GM21390 (cell line): ENCODE measurements at regions not wholly inside any gene's neighbourhood (a gene's known extent, or its start where the extent isn't known, plus 50 kb on each side); places are given as distances from the start of the nearest gene placed in this dataset.
A peak's percentile ranks its signal among the peaks of the same experiment; 100 is the strongest.

Experiments
- ATAC-seq: cut with Tn5 transposase; IDR thresholded peaks from one replicate; pipeline ENCODE4 v1.9.1; 2021; ENCODE audit not compliant: unreplicated experiment

DNA sequence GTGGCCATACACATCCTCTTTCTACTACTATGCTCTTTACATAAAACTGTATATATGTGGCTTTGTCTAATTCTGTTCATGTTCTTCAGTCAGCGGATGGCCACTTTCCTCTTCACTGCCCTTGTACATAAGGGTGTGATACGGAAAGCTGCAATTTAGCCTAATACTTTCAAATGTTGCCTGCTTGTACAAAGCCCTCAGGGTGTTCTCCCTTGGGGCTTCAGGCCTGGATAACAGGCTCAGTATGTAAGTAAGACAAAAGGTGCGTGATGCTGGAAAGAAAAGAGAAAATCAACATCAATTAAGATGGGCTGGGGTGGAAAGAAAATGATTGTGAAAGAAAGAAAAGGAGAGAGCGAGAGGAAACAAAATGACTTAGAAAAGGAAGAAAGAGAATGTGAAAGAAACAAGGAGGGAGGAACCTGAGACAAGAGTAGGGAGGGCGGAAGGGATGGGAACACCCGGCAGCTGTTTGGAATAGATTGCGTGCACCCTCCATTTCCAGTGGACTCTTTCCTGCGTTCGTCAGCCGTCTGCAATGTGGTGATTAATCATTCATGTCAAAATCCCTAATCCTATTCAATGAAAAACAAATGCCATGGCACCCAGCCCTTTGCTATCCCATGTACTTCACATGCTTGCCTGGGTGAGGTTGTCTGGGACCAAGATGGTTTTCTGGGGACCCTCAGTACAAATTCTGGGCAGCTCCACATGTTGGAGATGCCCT, 553.6 kb downstream of the NUF2 start:
- ATAC-seq, result no peak

DNA sequence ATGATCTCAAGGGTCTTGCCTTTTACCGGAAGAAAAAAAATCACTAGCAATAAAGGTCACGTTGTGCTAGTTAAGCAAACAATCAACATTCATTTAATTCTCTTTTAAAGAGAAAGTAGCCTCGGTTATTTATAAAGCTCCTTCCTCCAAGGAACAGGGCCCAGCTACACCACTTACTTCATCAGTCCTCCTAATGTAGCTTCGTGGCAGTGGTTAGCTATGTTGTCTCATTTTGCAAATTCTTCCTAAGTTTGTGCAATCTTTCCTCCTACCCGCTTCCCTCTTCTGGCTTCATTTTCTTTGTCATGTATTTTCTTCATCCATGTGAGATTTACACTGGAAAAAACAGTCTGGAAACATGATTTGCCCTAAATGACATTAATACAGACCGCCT, 554.2 kb downstream of the NUF2 start:
- no peak for ATAC-seq

DNA sequence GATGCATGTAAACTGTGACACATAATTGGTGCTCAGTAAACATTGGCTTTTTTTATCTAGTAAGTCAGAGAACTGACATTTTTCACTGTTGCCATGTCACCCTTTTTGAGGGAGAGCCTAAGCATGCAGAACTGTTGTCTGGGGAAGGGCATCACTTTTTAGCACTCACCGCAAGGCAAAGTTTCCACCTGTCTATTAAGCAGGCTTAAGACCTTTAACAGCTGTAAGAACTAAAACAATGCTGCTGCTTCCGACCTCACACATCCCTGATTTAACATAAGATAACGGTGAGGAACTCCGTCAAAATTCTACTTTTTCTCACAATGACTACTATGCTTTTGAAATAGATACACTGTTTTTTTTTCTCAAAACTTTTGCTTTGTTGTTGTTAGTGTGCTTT, 554.8 kb downstream of the NUF2 start:
- no peak for ATAC-seq

- ATAC-seq, result no peak
Observed at GRCh38 chr1:163877016-163877415, 555.3 kb downstream of the NUF2 start.

DNA sequence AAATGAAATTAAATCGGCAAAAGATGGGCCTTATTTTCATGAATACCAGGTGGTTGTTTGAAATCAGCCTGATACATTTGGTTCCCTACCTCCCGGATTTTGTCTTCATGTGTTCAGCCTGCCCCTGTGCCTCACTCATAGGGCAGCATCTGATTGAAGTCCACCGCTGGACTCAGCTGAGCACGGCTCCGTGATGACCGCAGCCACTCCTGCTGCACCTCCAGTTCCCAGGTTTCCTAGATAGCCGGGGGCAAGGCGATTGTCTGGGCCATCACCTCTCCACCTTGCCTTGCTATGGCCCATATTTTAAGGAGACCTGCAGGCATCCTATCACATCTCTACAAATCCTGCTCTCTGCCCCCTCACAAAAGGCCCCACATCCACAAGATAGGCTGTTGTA, 563.8 kb downstream of the NUF2 start:
- ATAC-seq, result no peak

- no peak for ATAC-seq
Observed at GRCh38 chr1:163896001-163896400, 574.2 kb downstream of the NUF2 start.

GRCh38 chr1:163897412-163898155, 575.8 kb downstream of the NUF2 start:
- no peak for ATAC-seq

DNA sequence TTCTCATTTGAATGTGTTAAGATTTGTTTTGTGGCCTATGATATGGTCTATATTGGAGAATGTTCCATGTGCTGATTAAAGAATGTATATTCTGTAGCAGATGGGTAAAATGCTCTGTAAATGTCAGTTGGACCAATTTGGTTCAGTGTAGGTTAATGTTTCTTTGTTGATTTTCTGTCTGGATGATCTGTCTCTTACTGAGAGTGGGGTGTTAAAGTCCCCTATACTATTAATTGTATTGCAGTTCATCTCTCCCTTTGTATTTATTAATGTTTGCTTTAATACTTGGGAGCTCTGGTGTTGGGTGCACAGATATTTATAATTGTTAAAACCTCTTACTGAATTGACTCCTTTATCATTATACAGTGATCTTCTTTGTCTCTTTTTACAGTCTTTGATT, 584.5 kb downstream of the NUF2 start:
- ATAC-seq, result no peak

- no peak for ATAC-seq
Observed at GRCh38 chr1:163912170-163912884, 590.6 kb downstream of the NUF2 start.

GRCh38 chr1:163914785-163915413, 593.1 kb downstream of the NUF2 start:
- peak; percentile 72 for ATAC-seq

DNA sequence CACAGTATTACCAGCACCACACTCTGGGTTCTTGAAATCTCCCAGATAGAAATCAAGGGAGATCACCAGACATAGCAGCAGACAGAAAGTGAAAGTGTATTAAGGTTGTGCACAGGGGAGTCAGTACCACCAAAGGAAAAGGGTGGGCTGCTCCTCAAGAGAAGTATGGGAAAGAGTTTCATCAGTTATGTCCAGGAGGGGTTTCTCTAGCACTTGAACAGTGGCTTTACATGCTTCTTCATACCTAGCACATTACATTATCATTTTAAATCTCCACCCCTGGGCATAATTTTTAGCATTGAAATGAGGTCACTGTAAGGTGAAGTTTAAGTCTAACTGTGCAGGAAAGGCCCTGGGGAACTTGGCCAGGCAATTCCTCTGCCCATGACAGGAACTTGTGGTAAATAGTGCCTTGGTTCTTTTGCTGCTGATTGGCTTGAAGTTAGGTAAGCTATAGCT, 601.0 kb downstream of the NUF2 start:
- peak; percentile 82 for ATAC-seq

GRCh38 chr1:163924041-163924440, 602.3 kb downstream of the NUF2 start:
- ATAC-seq, result no peak

- ATAC-seq, result no peak
Observed at GRCh38 chr1:163927493-163927892, 605.7 kb downstream of the NUF2 start.

DNA sequence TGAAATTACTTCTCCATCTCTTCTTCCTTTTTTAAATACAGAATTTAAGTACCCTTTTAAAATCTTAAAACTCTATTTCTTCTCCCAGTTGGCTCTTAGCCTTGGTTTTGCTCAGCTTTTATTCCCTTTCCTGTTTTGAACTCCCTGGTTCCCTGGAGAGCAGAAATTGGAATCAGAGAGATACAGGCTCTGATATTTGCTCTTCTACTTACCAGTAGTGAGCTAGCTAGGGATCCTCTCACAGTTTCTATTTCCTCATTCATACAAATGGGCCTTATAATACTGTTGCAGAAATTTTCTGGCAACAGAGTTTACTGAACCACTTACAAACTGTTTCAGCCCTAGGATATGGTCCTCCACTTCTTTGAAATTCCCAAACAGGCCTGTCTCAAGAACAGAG, 606.3 kb downstream of the NUF2 start:
- no peak for ATAC-seq

- no peak for ATAC-seq
Observed at GRCh38 chr1:163928651-163929050, 606.9 kb downstream of the NUF2 start.

DNA sequence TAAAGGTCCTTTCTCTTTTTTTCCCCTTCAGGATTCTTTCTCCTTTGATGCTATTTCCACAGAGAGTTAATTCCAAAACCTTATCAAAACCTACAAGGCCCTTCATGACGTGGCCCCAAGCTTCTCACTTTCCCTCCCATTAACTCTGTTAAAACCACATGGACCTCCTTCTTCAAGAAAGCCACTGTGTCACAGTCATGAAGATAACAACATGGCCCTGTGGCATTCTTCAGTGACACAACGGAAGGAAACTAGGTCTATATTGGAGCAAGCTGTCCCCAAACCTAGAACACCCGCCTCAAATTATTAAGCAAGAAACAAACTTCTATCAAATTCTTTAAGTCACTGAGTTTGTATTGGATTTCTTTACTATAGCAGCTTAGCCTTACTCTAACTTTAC, 611.1 kb downstream of the NUF2 start:
- ATAC-seq, result no peak

- no peak for ATAC-seq
Observed at GRCh38 chr1:163933437-163933836, 611.7 kb downstream of the NUF2 start.

DNA sequence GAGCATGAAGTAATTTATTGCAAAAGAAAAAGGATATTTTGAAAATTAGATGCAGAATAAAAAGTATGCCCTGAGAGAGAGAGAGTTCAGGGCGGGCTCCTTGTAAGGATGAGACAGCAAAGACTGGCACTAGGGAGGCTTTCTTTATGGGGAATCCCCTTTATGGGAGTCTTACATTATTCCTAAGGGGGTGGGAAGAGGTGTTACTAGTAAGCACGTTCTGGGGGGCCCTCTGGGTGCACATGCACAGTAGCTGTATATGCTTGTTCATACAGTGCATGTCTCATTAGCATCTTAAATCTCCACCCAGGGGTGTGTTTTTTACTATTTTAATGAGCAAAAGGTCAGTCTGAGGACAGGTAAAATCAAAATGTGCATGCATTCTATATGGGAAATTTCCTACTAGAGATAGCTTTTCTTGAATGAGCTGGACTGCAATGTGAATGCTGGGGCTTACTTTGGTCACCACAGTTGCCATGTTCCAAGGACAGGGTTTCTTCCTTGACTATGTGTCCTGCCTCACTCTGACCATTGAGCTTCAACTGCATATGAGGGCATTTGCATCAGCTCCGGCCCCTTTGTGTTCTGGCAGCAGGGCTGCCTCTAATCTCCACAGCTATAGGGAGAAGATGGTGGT, 614.1 kb downstream of the NUF2 start:
- no peak for ATAC-seq

GRCh38 chr1:163959622-163960021, 599.4 kb upstream of the PBX1 start:
- ATAC-seq, result no peak

DNA sequence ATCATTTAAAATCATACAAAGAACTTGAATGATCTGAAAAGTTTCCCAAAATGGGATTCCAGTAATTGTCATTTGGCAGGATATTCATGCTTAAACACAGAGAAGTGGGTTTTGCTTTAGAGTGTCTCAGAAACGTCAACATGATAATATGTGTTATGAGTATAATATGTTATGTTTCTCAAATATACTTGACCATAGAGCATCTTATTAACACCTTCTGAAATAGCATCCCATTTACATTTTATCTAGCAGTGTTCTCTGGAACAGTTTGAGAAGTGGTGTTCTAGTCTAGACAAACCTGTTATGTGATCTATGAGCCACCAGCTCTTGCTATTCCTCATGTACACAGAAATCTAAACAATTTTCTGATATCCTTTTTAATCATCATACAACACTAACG, 588.8 kb upstream of the PBX1 start:
- no peak for ATAC-seq

GRCh38 chr1:163970699-163971098, 588.3 kb upstream of the PBX1 start:
- ATAC-seq, result no peak
